ENCODE measurements at regions not wholly inside any gene's neighbourhood (a gene's known extent, or its start where the extent isn't known, plus 50 kb on each side); places are given as distances from the start of the nearest gene placed in this dataset.

GRCh38 chr2:39995005-39995737 is 216.1 kb upstream of the THUMPD2 start:
- Mint-ChIP-seq H3K36me3 (ENCODE audit: low read depth) (no peaks in the 10 kb centered on the region), H3K9me3 (no peaks in the 10 kb centered on the region), H3K27me3 (ENCODE audit: insufficient read depth, low read depth, poor library complexity) (no peaks in the 10 kb centered on the region), H3K4me3 (no peak overlapping the region), H3K4me1 (peaks cover 11% of the 10 kb centered on the region), H3K27ac (no peak overlapping the region)
- Histone ChIP-seq H3K36me3 (ENCODE audit: insufficient read depth) (no peaks in the 10 kb centered on the region), H3K27ac (ENCODE audit: low read depth) (no peak overlapping the region), H3F3A (replicated peaks; ENCODE audit: low read depth) (no peaks in the 10 kb centered on the region), H3K9me2 (ENCODE audit: insufficient read depth) (no peaks in the 10 kb centered on the region), H3K4me3 (no peak overlapping the region), H3K4me2 (no peak overlapping the region), H3K4me1 (ENCODE audit: insufficient read depth) (peaks cover 19% of the 10 kb centered on the region), H4K20me1 (replicated peaks; ENCODE audit: insufficient read depth) (no peaks in the 10 kb centered on the region), H2AFZ (no peak overlapping the region), H3K27me3 (ENCODE audit: insufficient read depth) (no peaks in the 10 kb centered on the region), H3K79me2 (replicated peaks; ENCODE audit: insufficient read depth) (no peaks in the 10 kb centered on the region)
- TF ChIP-seq ZNF462 (CRISPR knock-in tag; IDR thresholded peaks at IDR 0.05) (no peak), CTCF (conservative IDR thresholded peaks at IDR 0.05; ENCODE audit: low read depth in 2 of 2) (no peak), JUNB (IDR thresholded peaks at IDR 0.05; ENCODE audit: unreplicated experiment) (no peak), ZNF114 (CRISPR knock-in tag; IDR thresholded peaks at IDR 0.05) (no peak), STAT1 (IDR thresholded peaks at IDR 0.05; ENCODE audit: unreplicated experiment) (no peak), CREB1 (CRISPR knock-in tag; IDR thresholded peaks at IDR 0.05; ENCODE audit: low read depth) (no peak), ETS1 (IDR thresholded peaks at IDR 0.05) (no peak), EZH2phosphoT487 (IDR thresholded peaks at IDR 0.05; ENCODE audit: unreplicated experiment) (no peak), REST (IDR thresholded peaks at IDR 0.05; ENCODE audit: unreplicated experiment) (no peak), NANOG (IDR thresholded peaks at IDR 0.05; ENCODE audit: borderline replicate concordance) (no peak), EZH2 (IDR thresholded peaks at IDR 0.05; ENCODE audit: low read depth, unreplicated experiment) (no peak), POLR2AphosphoS5 (IDR thresholded peaks at IDR 0.05; ENCODE audit: low read depth) (no peak), ZNF331 (CRISPR knock-in tag; IDR thresholded peaks at IDR 0.05; ENCODE audit: low read depth) (no peak)
- ATAC-seq (no peak), DNase-seq (ENCODE audit: low spot score) (no peak)

Measured in GM23338 (cell line).